ENCODE measurements at regions not wholly inside any gene's neighbourhood (a gene's known extent, or its start where the extent isn't known, plus 50 kb on each side); places are given as distances from the start of the nearest gene placed in this dataset.

DNA sequence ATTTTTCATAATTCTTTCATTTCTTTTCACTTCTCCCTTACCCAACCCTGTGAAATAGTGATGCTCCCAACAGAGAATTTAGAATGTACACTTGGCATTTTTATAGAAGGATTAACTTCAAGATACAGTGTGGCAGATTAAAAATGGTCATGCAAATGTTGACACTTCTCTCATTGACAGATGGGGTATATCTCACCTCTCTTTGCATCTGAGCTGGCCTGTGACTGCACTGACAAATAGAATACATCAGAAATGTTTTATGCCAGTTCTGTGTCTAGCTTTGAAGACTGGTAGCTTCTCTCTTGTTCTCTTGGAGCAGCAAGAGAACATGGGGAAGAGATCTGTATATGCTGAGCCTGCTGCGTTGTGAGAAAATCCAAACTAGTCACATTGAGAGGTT, 949.6 kb downstream of the CDH11 start:
- no peaks in the 10 kb centered on the region for H3K36me3 ChIP-seq (ENCODE audit: insufficient read depth, low read length)
- H3K4me1 ChIP-seq (ENCODE audit: insufficient read depth, low read length), result no peaks in the 10 kb centered on the region
- no peaks in the 10 kb centered on the region; the same call in 1 of the 2 replicates for H3K9me3 ChIP-seq (ENCODE audit: control insufficient read depth, insufficient read depth, low read length)
- no peak overlapping the region for H3K9ac ChIP-seq (ENCODE audit: low read depth, low read length)

DNA sequence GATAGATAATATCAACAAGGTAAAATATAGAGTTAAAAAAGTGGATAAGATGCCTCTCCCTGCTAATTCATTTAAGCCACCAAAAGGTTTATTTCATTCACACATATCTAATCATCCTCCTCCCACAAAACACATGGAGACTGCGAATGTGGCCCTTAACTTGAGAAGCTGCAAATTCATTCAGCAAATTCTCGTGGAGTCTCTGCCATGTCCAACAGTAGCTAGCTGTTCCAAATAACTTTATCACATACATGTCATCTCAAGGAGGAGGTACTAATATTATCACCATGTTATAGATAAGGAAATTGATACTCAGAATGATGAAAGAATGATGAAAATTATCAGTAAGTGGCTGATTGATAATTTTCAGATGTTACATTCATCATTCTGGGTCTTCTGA, 950.2 kb downstream of the CDH11 start:
- H3K9me3 ChIP-seq (ENCODE audit: control insufficient read depth, insufficient read depth, low read length), result no peaks in the 10 kb centered on the region; the same call in 1 of the 2 replicates

DNA sequence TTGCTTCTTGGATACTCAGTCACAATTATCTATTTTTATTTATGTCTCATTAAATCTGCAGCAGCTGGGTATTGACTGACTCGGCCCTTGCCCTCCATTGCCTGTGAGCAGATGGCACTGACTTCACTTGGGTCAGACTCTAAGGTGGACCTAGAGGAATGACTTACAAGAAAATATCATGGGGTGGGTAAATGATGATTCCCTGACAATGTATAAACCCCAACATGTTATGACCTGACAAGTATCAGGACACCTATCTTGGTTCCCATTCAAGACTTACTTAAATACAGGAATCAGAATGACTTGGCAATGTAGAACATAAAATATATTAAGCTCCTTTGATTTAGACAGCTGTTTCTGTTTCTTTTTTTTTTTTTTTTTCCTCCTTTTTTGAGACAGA, 953.5 kb downstream of the CDH11 start:
- no peak overlapping the region for H3K9ac ChIP-seq (ENCODE audit: low read depth, low read length)
- no peaks in the 10 kb centered on the region for H3K36me3 ChIP-seq (ENCODE audit: insufficient read depth, low read length)
- no peaks in the 10 kb centered on the region for H3K9me3 ChIP-seq (ENCODE audit: control insufficient read depth, insufficient read depth, low read length)
- H3K4me1 ChIP-seq (ENCODE audit: insufficient read depth, low read length), result no peaks in the 10 kb centered on the region

More for the DNA sequence above, 950.2 kb downstream of the CDH11 start:
- no peaks in the 10 kb centered on the region for H3K36me3 ChIP-seq (ENCODE audit: insufficient read depth, low read length)
- H3K9ac ChIP-seq (ENCODE audit: low read depth, low read length), result no peak overlapping the region
- H3K4me1 ChIP-seq (ENCODE audit: insufficient read depth, low read length), result no peaks in the 10 kb centered on the region

DNA sequence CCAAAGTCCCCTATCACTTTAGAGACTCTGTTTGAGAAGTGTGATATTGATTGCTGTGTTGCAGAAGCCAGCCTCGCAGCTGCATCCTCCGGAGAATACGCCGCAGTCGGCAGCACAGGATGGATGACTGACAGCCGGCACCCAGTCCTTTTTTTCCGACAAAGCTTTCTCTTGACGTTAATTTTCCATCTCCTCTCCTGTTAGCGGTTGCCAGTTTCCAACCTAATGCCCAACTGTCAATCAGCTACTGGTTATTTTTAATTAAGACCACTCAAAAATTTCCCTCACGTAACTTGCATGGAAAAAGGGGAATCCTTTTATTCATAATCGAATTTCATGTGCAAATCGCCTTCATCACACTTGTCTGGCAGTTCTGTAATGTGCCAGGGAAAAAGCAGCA, 953.9 kb downstream of the CDH11 start:
- H3K4me1 ChIP-seq (ENCODE audit: insufficient read depth, low read length), result no peaks in the 10 kb centered on the region

DNA sequence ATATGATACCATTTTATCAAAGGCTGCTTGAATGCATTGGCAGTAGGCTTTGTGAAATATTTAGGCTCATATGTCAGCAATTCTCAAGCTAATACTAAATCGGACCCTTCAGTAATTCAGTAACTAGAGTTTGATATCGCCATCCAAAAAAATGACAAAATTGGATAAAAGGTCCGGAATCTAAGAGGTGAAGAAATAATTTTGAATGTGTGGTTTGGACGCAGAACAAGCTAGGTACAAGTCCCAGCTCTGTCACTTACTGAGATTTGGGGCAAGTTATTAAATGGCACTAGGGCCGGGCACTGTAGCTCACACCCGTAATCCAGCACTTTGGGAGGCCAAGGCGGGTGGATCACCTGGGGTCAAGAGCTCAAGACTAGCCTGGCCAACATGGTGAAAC, 956.5 kb downstream of the CDH11 start:
- Histone ChIP-seq H3K9ac (ENCODE audit: low read depth, low read length) (no peak overlapping the region), H3K4me1 (ENCODE audit: insufficient read depth, low read length) (peaks cover 9% of the 10 kb centered on the region; the same call in 1 of the 2 replicates), H3K9me3 (ENCODE audit: control insufficient read depth, insufficient read depth, low read length) (no peaks in the 10 kb centered on the region), H3K36me3 (ENCODE audit: insufficient read depth, low read length) (no peaks in the 10 kb centered on the region)

More for the DNA sequence above, 953.9 kb downstream of the CDH11 start:
- Histone ChIP-seq H3K36me3 (ENCODE audit: insufficient read depth, low read length) (no peaks in the 10 kb centered on the region), H3K9me3 (ENCODE audit: control insufficient read depth, insufficient read depth, low read length) (no peaks in the 10 kb centered on the region), H3K9ac (ENCODE audit: low read depth, low read length) (no peak overlapping the region)

DNA sequence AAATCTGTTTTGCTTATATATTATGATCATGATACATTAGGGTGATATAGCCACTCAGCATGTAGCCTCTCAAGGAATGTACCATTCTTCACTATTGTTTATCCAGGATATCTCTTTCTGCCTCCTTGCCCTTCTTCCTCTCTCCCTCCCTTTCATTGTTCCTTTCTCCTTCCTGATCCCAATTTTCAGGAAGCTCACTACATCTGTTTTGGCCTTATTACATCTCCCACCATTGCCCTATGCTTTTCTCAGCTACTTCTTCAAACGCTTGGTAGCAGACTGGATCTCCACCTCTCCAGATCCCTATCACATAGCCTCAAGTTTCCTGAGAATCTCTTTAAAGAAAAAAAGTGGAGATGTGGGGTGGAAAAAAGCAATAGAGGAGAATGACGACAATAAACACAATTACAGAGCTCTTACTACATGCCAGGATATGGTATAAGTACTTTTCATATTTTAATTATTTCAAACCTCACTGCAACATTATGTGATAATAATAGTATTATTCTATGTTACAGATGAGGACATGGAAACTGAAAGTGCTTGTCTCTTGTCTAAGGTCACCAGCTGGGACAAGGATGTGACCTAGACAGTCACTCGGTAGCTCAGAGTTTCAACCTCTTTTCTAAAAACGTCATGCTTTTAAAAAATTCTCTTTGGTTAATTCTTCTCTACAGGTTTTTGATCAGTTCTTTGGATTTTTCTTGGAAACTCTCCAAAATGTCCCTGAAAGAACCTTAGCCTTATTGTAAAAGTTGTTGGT, 959.1 kb downstream of the CDH11 start:
- Histone ChIP-seq H3K36me3 (ENCODE audit: insufficient read depth, low read length) (no peaks in the 10 kb centered on the region), H3K4me1 (ENCODE audit: insufficient read depth, low read length) (peaks cover 9% of the 10 kb centered on the region; the same call in 1 of the 2 replicates), H3K9me3 (ENCODE audit: control insufficient read depth, insufficient read depth, low read length) (no peaks in the 10 kb centered on the region), H3K9ac (ENCODE audit: low read depth, low read length) (no peak overlapping the region)

DNA sequence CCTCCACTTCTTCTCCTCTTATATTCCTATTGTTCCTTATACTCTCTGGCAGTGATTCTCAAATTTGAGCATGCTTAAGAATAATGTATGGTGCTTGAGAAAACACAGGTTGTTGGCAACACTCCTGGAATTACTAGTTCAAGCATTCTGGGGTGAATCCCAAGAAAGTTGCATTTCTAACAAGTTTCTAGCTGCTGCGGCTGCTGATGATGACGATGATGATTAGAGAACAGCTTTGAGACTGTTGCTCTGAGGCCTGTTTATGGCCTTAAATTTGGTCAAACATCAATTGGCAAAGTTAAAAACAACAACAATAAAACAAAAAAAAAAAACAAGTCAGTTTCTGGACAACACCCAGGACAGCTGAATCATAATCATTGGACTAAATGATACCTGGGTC, 961.9 kb downstream of the CDH11 start:
- H3K9me3 ChIP-seq (ENCODE audit: control insufficient read depth, insufficient read depth, low read length), result no peaks in the 10 kb centered on the region
- H3K9ac ChIP-seq (ENCODE audit: low read depth, low read length), result no peak overlapping the region
- no peaks in the 10 kb centered on the region for H3K36me3 ChIP-seq (ENCODE audit: insufficient read depth, low read length)
- H3K4me1 ChIP-seq (ENCODE audit: insufficient read depth, low read length), result peaks cover 22% of the 10 kb centered on the region

DNA sequence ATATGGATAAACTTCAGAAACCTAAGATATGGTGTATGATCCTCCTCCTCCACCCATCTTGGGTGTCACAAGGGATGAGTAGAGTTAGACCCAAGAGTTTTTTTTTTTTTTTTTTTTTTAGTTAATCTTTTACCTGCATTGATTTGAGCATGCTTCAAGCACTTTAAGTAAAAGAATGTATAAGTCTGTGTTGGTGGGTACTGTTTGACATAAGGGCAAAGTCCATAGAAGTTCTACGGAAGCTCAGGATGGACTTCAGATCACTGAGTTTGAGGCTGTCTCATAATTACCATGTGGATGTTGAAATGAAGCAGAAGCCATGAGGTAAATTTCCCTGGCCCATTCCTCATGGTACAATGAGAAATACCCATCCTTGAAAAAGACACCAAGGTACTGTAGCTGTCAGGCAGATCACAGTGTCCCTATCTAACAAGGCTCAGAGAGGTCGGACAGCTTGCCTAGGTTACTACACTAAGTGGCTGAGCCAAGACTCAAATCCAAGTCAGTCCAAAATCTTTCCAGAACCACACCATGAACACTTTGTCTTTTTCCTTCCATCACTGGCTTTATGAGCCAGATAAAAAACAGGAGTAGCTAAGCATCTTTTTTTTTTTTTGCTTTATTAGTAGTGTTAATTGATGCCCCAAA, 962.8 kb downstream of the CDH11 start:
- no peaks in the 10 kb centered on the region for H3K9me3 ChIP-seq (ENCODE audit: control insufficient read depth, insufficient read depth, low read length)
- no peak overlapping the region for H3K9ac ChIP-seq (ENCODE audit: low read depth, low read length)
- peaks cover 25% of the 10 kb centered on the region for H3K4me1 ChIP-seq (ENCODE audit: insufficient read depth, low read length)
- H3K36me3 ChIP-seq (ENCODE audit: insufficient read depth, low read length), result no peaks in the 10 kb centered on the region

DNA sequence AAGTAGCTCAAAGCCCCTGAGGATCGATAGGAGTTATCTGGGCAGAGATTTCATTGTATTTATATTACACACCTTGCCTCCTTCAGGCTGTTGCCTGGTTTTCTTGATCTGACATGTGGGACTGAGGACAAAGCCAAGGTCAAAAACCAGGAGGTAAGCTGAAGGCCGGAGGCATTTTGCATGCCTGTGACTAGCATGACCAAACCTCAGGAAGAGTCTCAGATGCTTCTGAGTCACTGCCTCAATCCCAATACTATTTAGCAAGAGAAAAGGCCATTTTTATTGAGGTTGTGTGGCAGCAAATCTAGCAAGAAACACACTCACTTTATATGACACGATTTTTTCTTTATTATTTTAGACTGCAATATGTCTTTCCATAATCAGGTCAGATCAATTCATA, 968.1 kb downstream of the CDH11 start:
- no peaks in the 10 kb centered on the region for H3K9me3 ChIP-seq (ENCODE audit: control insufficient read depth, insufficient read depth, low read length)
- peaks cover 28% of the 10 kb centered on the region for H3K4me1 ChIP-seq (ENCODE audit: insufficient read depth, low read length)

DNA sequence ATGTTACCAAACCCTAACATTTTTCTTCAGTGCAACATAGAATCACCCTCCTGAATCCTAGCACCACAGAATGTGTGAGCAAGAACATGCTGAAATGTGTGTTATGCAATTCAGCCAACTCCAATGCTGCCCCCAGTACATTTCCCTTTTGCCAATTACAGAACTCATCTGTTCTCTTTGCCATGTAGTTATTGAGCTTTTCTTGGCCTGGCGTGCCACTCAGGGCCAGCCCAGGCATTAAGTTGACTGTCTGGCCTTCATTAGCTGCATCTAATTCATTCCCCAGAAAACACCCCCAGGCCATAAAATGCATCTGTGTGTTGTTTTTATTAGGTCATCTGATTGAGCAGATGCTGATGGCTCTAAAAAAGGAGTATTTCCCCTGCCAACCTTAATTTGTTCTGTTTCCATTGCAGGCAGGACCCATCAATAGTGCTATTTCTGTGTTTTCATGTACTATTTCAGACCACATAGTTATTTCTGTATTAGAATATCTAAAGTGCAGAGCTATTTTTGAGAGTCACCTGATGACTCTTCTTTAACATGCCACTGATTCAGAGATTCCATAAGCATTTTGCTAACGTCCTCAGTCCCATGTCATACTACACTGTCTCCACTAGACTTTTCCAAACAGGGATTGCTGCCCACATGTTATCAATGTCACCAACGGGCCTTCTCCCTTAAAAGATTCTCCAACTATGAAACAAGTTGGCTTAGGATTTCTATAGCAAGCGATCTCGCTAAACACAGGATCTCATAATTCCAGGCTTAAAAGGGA, 969.7 kb downstream of the CDH11 start:
- H3K4me1 ChIP-seq (ENCODE audit: insufficient read depth, low read length), result peaks cover 28% of the 10 kb centered on the region
- no peaks in the 10 kb centered on the region for H3K9me3 ChIP-seq (ENCODE audit: control insufficient read depth, insufficient read depth, low read length)
- H3K9ac ChIP-seq (ENCODE audit: low read depth, low read length), result no peak overlapping the region
- H3K36me3 ChIP-seq (ENCODE audit: insufficient read depth, low read length), result no peaks in the 10 kb centered on the region

More for the DNA sequence above, 968.1 kb downstream of the CDH11 start:
- no peaks in the 10 kb centered on the region for H3K36me3 ChIP-seq (ENCODE audit: insufficient read depth, low read length)
- H3K9ac ChIP-seq (ENCODE audit: low read depth, low read length), result no peak overlapping the region

DNA sequence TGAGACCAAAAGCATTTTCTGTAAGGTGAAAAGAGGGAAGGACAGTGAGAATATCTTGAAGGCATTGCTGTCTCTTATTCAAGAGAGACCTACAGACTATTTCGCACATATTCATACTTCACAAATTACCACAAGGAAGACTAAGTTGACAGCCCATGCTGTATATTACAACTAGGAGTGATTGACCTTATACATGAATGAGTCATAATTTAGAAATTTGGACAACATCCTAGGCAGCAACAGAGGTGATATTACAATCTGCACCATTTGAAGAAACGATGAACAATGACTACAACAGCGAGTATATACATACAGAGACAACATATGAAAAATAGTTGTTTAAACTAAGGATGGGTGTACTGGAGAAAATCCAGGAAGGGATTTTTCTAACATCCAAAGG, 971.7 kb downstream of the CDH11 start:
- Histone ChIP-seq H3K36me3 (ENCODE audit: insufficient read depth, low read length) (no peaks in the 10 kb centered on the region), H3K9me3 (ENCODE audit: control insufficient read depth, insufficient read depth, low read length) (no peaks in the 10 kb centered on the region), H3K4me1 (ENCODE audit: insufficient read depth, low read length) (peaks cover 17% of the 10 kb centered on the region), H3K9ac (ENCODE audit: low read depth, low read length) (no peak overlapping the region)

DNA sequence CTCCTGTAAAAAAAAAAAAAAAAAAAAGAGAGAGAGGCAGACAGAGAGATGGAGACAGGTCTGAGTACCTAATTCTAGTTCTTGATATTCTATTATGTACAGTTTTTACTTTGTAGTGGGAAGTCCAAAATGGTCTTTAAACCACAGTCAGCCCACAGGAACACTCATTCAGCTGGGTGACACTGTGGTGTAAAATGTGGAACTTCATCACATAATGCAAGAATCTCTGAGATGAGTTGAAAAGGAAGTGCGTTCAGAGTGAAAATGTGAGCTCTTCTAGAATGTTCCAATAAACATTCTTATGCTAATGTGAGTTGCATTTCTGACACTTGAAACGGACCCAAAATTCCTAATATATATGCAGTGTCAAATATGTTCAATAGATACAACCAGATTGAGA, 972.1 kb downstream of the CDH11 start:
- Histone ChIP-seq H3K9me3 (ENCODE audit: control insufficient read depth, insufficient read depth, low read length) (no peaks in the 10 kb centered on the region), H3K9ac (ENCODE audit: low read depth, low read length) (no peak overlapping the region), H3K4me1 (ENCODE audit: insufficient read depth, low read length) (peaks cover 12% of the 10 kb centered on the region), H3K36me3 (ENCODE audit: insufficient read depth, low read length) (no peaks in the 10 kb centered on the region)

DNA sequence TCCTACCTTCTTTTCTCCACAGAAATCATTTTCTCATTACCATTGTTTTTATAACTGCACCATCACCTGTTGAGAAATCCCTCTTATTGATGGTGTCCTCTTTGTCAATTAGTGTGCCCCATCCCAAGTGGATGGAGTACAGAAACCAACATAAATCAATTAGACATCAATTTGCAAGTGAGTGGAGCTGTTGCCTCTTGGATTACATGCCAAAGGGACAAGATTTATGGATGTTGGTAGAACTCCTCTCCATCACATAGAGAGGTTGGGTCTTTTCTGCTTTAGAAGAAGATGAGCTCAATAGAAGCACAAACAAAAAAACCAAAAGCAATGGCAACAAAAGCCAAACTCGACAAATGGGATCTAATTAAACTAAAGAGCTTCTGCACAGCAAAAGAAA, 973.5 kb downstream of the CDH11 start:
- H3K4me1 ChIP-seq (ENCODE audit: insufficient read depth, low read length), result peaks cover 4% of the 10 kb centered on the region
- H3K9me3 ChIP-seq (ENCODE audit: control insufficient read depth, insufficient read depth, low read length), result no peaks in the 10 kb centered on the region
- H3K36me3 ChIP-seq (ENCODE audit: insufficient read depth, low read length), result no peaks in the 10 kb centered on the region
- H3K9ac ChIP-seq (ENCODE audit: low read depth, low read length), result no peak overlapping the region

DNA sequence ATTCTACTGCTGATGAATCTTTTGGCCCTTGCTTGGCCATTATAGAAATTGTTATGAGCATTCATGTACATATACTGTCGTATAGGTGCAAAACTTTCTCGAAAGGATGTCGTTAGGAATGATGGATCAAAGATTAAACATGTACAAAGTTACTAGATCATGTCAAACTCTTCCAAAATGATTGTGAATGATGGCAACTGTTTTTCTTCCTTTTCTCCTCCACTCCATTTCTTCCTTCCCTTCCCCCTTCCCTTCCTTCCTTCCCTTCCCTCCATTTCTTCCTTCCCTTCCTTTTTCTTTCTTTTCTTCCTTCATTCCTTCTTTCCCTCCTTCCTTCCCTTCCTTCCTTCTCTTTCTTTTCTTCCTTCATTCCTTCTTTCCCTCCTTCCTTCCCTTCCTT, 973.9 kb downstream of the CDH11 start:
- H3K4me1 ChIP-seq (ENCODE audit: insufficient read depth, low read length), result 0 out of 2 replicates have a peak, but pooled peaks cover under 1% of the 10 kb centered on the region
- no peak overlapping the region for H3K9ac ChIP-seq (ENCODE audit: low read depth, low read length)
- no peaks in the 10 kb centered on the region for H3K9me3 ChIP-seq (ENCODE audit: control insufficient read depth, insufficient read depth, low read length)
- H3K36me3 ChIP-seq (ENCODE audit: insufficient read depth, low read length), result no peaks in the 10 kb centered on the region
